PFSK-1 (cell line): ENCODE measurements at regions not wholly inside any gene's neighbourhood (a gene's known extent, or its start where the extent isn't known, plus 50 kb on each side); places are given as distances from the start of the nearest gene placed in this dataset.

ENCODE experiments used
- SIN3A ChIP-seq: IDR thresholded peaks from 2 replicates; pipeline ENCODE4 v1.6.1; 2012; ENCODE audit warnings: mild to moderate bottlenecking, low read length, moderate library complexity, borderline replicate concordance; ENCODE audit not compliant: insufficient read depth
- TF ChIP-seq, protein P1 (sequence below), 2 experiments: IDR thresholded peaks; 2 replicates each; pipeline versions ENCODE4 v1.6.1 to v1.8.0; 2011 to 2012; ENCODE audit warnings: low read depth in 2 of 2, low read length in 2 of 2, control low read depth in 1 of 2, inconsistent platforms in 1 of 2, mild to moderate bottlenecking in 1 of 2, moderate library complexity in 1 of 2; ENCODE audit not compliant: insufficient read depth in 1 of 2

- no peak for TF ChIP-seq SIN3A
- TF ChIP-seq, protein P1, sequence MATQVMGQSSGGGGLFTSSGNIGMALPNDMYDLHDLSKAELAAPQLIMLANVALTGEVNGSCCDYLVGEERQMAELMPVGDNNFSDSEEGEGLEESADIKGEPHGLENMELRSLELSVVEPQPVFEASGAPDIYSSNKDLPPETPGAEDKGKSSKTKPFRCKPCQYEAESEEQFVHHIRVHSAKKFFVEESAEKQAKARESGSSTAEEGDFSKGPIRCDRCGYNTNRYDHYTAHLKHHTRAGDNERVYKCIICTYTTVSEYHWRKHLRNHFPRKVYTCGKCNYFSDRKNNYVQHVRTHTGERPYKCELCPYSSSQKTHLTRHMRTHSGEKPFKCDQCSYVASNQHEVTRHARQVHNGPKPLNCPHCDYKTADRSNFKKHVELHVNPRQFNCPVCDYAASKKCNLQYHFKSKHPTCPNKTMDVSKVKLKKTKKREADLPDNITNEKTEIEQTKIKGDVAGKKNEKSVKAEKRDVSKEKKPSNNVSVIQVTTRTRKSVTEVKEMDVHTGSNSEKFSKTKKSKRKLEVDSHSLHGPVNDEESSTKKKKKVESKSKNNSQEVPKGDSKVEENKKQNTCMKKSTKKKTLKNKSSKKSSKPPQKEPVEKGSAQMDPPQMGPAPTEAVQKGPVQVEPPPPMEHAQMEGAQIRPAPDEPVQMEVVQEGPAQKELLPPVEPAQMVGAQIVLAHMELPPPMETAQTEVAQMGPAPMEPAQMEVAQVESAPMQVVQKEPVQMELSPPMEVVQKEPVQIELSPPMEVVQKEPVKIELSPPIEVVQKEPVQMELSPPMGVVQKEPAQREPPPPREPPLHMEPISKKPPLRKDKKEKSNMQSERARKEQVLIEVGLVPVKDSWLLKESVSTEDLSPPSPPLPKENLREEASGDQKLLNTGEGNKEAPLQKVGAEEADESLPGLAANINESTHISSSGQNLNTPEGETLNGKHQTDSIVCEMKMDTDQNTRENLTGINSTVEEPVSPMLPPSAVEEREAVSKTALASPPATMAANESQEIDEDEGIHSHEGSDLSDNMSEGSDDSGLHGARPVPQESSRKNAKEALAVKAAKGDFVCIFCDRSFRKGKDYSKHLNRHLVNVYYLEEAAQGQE (IDR thresholded peaks at IDR 0.05; ENCODE audit: insufficient read depth in 1 of 2, low read depth in 2 of 2, low read length in 2 of 2) = no peak
These were observed 1274.8 kb downstream of the FSCB start for GRCh38 chr14:43232261-43232660.
